Stimulated activated CD4-positive, alpha-beta T cell treated with anti-CD3 and anti-CD28 coated beads, Interleukin-2, amount 100 ng/mL, for 24 hours (primary cell): ENCODE measurements at regions not wholly inside any gene's neighbourhood (a gene's known extent, or its start where the extent isn't known, plus 50 kb on each side); places are given as distances from the start of the nearest gene placed in this dataset.

Experiments
- DNase-seq, 2 donors: peaks; one replicate each; pipeline ENCODE4 v3.0.0-alpha.2; 2020

DNA sequence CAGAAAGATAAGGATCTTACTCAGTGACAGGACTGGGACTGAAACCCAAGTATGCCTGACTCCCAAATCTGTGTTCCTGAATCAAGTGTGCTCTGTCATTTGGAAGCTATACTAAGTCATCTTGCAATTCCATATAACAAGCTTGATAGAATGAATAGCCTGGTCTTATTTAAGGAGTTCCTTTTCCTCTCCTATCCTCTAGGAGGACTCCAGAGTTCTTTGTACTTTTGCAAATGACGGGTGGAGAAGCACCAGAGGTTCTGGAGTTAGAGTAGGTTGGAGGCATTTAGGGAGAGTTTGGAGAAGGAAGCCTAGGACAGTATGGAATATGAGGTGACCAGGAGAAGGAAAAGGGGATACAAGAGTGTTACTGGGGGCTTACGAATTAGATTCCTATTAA, 92.9 kb upstream of the RCN1 start:
- DNase-seq, result no peak

DNA sequence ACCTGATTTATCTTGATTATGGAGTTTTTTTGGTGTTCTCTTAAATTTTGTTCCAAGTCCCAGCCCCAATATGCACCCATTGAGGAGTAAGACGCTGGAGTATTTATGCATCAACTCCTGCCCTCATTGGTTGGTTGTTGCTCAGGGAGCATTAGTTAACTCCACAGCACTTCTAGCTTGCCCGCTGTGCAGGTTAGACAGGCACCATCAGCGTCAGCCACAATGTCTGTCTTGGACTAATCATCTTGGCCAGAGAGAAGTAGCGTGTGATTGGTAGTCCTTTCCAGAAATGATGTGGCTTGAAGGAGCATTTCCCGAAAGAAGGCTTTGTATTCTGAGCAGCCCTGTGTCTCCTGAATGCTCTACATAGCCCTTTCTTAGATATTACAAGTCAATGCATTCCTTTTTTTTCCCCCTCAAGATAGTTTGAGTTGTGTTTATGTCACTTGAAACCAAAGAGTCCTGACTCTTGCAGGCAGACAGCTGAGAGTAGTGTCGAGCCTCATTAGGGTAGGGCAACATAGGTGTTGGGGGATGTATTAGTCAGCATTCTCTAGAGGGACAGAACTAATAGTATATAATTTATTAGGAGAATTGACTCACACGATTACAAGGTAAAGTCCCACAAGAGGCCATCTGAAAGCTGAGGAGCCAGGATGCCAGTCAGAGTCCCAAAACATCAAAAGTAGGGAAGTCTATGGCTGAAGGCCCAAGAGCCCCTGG, 94.6 kb upstream of the RCN1 start:
- no peak for DNase-seq

DNA sequence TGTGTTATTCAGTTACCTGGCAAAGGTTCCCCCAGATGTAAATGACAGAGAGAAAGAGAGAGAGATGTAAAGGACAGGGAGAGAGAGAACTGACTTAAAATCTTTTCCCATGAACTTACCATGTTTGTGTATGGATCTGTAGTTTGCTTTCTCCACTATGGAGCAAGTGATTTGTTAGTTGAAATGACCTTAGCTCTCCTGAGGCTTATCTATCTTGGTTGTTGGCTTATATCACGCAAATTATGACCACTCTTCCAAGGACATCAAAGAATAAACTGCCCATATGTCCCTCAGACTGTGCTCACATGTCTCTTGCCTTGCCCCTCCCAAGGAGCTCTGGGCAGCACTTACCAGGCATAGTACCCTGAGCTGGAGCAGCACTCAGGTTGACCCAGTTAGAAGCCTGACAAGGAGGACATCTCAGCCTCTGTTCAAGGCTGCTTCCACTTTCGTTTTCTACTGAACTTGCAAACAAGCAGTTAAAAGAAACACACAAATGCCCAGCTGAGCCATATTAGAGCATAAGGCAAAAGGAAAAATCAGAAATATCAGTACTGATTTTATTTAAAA, 95.3 kb upstream of the RCN1 start:
- no peak for DNase-seq

DNA sequence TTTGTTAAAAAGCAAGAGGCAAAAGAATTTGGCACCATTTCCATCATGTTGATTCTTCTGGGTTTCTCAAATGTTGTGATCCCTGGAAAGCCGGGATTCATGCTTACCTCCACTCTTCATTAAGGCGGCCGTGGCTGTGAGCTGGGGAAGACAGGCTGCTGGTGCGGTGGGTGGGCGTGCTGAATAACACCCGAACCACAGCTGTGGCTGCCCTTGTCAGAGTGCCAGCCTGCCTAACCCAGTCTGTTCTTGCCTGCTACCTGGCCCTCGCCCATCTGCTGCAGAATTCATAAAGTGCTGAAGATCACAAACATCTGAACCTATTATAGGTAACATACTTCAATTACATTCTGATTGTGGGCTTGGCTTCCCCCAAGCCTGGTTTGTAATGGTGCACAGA, 95.8 kb upstream of the RCN1 start:
- no peak for DNase-seq

DNA sequence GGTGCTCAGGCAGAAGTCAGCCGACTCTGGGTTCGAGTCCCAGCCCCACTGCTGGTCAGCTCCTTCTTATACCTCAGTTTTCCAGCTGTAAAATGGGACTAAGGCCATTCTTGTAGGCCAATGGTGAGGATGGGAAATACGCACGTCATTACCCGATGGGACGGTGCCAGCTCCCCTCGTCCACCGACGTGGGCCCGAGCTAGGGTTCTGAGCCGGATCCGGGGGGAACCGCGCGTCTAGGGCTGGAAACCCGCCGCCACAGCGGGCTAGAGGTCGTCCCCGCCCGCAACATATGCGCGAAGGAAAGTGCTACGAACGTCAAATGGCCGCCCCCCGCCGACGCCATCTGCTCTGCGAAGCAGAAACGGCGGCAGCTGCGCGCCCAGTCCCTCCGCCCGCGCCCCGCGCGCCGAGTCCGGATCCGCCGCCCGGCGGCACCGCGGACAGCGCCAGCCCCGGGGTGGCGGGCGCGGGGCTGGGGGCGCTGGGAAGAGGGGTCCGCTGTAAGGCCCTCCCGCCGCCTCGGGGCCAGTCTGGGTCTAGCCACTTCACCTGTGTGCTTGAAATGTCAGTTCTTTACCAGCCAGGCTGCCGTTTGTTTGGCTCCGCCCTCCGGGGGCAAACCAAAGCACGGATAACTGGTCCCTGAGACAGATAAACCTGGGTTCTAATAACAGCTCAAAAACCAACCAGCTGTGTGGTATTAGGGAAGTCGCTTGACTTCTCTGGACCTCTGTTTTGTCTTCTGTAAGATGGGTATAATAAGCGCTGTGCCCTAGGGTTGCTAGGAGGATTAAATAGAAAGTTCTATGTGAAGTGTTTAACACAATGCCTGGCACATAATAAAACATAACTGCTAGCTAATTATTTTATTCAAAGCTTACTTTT, 103.5 kb upstream of the RCN1 start:
- DNase-seq, result peak in 1 of 2 donors; percentile 3

DNA sequence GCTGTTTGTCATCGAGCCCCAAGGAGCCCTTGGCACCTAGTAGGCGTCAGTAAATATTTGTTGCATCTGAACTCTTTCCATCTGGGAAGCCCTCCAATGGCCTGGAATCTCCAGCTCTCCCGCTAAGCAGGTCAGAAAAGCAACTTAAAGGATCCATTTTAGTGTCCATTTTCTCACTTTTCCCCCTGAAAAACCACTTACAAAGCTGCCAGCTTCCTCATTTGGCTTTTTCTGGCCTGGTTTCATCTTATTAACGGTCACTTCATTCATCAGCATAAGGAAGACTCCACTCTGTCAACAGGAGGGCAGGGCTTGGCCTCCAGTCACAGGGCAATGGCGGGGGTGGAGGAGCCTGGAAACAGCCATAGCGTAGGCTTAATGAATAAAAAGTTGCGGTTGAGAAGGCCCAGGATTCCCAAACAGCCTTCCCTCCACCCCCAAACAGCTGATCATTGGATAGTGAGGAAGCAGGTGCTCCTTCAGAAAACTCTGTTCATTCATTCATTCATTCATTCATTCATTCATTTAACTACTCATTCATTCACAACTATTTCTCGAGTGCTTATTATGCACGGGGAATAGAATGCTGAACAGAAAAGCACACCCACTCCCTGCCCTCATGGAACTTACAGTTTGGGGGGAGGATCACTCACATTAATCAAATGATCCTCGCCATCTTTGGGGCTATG, 104.5 kb upstream of the RCN1 start:
- no peak for DNase-seq

DNA sequence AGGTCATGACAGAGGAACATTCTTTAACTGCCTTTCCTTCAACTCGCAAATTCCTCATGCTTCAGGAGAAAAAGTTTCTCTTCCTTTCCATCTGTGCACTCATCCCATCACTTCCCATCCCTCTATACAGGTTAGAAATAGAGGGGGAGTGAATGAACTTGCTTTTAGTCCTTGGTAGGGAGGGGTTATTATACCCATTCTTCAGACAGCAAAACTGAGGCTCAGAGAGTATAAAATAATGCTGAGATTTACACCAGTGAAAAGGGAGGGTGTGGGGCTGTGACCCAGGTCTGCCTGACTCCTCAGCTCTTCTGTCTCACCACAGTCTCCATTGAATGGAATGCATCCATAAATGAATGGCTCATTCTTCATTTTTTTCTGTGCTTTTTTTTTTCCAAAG, 109.4 kb upstream of the RCN1 start:
- DNase-seq, result no peak

DNA sequence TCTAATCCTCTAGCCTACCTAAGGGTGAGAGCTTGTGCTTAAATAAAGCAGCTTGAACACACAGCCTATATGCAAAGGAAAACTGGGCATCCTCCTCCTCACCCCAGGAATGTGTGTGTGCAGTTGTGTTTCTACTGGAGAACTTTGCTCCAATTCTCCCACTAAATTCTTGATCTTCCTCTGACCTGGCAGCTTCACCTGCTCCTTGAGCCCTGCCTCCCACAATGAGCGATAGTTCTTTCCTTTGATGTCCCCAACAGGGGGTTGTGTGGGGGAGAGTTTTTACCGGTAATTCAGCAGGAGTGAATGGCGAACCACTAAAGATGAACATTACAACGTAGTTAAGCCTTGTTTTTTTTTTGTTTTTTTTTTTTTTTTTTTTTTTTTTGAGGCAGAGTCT, 113.5 kb upstream of the RCN1 start:
- DNase-seq, result no peak

DNA sequence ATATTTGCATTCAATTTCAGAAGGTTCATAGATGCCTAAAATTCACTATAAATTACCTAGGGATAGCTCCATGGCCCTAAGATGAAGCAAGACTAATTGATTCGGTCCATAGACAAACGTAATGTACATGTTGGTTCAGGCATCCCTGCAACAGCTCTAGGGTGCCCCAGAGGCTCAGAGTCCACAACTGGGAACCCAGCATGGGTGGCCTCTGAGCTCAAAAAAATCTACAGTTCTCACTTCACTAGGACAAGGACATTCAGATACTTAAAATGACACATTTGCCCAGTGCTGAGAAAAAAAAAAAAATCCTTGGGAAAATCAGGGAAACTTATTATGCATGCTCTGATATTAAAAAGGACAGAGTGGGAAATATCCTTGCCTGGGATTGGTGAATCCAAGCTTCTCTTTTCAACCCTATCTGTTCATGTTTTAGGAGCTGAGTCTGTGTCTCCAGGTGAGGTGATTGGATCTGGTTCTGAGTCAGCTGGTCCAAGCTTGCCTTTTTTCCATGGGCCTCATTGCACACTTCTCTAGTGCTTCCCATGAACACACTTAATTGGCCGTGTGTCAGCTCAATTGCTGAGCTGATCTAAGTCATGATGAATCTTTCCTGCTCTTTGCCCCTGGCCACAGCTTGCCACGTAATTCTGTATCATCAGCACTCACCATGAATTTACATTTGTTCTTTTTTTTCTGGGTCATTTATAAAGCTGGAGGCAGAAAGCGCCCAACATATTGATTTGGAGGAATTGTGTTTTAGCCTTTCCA, 116.3 kb upstream of the RCN1 start:
- DNase-seq, result no peak

DNA sequence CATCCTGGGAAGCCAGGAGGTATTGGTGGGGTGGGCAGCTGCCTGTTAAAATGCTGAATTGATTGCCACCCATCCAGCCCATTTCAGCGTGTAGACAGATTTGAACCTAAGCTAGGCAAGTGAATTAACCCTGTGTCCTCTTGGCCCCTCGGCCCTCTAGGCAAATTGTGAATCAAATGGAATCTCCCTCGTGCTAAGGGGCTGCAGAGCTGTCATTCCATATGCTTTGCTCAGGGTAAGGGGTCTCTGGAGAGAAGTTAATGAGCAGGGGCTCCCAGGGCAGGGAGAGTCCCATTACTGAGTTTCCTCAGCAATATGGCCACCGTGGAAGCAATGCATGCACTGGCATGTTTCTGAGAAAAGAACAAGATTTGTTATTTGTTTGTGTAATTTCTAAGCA, 117.7 kb upstream of the RCN1 start:
- DNase-seq, result no peak

DNA sequence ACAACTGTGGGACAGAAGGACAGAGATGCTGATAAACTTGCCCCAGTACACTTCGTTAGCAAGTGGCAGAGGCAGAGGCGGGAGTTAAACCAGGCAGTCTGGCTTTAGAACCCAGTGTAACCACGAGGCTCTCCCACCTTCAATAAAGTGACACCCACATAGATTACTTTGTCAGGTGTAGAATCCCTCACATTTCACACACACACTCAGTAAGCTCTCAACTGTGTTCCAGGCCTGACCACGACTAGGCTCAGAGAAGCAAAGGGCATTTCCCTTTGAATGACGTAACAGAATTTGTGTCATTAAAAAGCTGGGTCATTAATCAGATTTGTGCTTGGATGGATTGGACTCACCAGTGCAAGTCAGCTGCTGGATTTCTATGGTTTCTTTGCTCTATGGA, 118.3 kb upstream of the RCN1 start:
- DNase-seq, result no peak

DNA sequence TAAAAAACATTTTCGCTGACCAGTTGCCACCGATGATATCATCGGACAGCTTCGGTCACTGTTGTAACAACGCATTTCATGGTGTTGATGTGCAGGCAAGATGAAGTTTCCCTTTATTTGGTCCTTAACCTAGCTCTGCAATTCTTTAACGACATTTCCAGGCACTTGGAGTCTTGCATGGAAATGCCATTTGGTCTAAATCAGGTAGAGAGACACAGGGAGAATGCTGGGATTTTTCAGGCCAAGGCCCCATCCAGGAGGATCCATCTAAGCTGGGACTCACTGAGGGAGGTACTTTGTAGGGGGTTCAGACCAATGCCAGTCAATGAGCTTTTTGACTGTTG, 121.5 kb upstream of the RCN1 start:
- no peak for DNase-seq

DNA sequence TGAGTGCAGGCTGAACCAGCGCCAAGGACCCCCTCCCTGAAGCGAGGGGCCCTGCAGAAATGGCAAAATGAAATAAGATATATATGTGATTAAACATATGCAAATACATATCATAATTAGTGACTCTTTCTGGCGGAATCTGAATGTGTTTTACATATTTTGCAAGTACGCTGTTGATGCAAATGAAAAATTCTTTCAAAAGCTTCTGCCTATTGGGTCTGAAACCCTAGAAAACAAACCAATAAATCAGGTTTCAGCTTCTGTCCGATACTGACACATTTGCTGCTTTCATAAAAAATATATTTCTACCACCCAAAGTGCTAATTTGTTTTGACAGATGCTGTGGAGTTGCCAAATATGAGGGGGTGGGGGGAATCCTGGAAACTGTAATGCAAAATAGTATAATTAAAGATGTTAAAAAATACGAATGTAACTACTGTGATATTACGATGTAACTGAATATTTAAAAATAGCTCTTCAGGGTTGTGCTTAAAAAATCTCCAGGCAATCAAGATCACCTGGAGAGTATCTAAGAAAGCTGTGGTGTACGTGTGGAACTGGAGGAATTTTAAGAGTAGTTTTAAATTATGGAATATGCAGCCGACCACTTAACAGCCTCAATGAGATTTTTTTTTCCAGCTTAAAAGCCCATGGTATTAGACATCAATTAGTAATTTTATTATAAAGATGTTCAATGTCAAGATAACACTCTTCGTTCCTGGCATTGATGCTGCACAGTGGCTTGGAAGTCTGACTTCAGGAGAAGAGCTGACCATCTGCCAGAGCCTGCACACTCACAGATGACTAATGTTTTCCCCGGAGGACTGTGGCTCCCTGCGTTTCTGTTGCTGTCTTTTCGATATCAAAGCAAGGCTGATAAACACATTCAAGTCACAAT, 122.2 kb upstream of the RCN1 start:
- no peak for DNase-seq

DNA sequence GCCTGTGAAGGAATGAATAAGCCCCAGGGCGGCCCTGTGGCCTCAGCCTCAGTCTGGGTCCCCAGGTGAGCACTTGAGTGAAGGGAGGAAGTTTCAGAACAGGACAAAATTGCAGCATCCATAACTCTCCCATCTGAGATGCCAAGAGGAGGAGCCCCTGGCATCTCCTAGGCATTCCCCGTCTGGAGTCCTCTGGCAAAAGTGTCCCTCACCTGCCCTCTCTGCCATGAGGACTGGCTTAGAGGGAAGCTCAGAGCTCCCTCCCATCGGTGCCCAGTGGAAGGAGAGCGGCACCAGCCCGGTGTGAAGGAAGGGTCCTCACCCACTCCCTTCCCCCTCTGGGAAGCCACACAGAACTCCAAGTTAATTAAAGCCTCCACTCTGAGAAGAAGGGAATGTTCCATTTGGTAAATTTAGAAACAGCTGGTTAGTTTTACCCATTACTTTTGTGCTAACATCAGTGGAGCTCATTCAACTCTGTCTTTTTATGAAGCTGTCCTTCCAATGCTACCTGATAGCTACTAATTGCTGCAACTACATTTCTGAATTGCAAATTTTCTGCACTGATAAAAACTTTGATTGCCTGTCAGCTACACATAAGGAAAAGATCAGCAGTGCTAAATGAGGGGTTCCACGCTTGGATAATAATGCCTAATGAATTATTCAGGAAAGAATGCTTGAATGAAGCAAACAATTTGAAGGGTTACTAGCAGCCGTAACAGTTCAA, 123.3 kb upstream of the RCN1 start:
- DNase-seq, result no peak

DNA sequence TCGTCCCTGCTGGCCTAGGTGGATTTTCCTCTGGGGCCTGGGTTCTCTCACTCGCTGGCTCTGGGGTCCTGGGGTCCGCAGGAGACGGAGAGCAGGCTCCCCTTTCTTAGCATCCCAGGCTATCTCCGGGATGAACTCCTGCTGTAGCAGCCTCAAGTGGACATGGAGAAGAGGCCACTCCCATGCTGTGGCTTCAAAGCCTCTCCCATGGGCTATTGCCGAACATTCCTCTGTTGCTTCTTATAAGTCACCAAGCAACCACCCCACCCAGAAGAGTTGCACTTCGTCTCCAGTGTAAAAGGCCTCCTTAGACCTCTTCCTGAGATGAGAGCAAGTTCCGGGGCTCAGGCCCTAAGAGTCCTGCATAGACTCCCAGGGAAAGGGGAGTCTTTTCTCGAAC, 124.0 kb upstream of the RCN1 start:
- no peak for DNase-seq

DNA sequence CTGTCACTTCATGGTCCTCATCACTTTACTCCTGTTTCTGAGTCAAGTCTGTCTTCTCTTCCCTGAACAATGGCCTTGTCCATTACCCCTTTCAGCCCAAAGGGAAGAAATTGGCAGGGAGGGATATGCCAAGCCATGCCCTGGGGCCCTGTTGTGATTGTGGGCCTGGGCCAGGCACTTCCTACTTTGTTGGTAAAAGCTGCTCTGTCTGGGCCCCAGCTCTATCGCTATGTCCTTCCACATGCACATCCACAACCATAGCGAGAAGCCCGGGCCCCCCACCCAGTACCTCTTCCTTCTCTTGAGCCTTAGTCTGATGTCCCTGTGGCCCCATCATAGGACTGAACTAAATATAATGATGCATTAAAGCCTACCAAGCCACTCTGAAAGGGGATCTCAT, 126.7 kb upstream of the RCN1 start:
- DNase-seq, result no peak

DNA sequence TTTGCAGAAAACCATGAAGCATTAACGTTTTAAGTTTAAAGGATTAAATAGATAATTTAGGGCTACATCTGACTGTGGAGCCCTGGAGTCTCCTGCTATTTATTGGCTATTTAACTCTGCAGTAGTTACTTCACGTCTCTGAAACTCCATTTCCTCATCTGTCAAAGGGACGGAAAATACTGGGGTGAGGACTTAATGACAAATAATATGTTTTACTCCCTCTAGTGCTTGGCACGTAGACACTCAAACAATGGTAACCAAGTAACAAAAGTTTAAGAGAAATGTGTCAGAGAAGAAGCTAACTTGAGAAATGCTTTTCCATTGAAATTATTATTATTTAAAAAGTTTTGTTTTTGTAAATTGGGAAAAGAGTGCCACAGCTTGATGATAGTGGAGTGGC, 130.7 kb upstream of the RCN1 start:
- no peak for DNase-seq

DNA sequence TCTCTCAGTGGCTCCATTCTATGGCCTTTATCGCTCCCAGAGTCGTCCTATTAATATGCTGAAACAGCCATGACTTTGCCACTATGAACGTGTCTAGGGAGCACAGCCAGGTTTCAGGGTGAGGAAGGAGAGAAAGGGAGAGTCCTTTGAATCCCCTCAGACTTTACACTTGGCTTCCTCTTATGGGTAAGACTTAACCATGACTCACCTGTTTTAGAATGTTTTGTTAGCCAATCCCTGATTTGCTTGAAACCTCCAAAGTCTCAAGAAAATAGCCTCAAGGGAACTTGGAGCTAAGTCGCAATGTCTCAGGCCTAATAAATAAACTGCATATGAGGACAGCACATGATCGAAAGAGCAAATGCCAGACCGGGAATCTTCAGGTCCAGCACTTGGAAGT, 131.2 kb upstream of the RCN1 start:
- DNase-seq, result no peak

DNA sequence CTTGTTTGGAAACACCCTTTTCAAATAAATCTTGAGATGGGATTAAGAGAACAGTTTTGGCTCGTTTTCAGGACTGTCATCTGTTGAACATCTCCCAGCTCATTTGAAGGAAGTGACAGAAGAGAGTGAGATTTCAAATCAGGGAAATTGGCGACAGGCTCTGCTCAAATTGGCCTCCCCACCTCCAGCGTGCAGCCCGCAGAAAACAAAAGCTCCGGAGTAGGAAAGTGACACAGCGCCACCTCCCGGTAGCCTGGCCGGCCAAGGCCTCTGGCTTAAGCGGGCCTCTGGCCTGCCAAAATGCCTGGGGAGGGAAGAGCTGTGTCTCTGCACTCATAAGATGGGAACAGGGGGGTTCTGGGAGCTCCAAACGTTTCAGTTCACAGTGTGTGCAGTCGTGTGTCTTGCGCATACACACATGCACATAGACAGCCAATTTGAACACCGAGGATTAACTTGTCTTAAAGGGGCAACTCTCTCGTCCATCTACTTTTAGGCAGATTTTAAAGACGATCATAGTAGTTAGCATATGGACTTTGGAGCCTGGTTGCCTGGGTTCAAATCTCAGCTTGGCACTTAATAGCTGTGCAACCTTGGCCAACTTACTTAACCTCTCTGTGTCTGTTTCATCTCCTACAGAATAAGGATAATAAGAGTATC, 132.7 kb upstream of the RCN1 start:
- DNase-seq, result peak; percentile 69 to 77

DNA sequence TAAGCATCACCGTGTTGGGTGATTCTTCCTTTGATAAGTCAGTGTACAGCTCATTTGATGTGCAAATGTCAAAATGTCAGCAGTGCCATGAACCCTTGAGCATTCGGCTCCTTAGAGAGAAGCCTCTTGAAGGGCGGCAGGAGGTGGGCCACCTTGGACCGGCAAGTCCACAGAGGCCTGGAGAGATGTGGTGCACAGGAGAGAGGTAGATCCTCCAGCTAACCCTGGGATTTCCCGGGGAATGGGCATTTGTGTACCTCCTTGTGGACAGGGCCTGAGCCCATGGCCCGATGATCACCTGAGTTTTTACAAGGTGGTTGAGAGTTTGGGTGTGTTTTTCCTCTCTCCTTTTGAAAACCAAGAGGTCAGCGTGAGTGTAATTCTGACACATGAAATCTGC, 133.2 kb upstream of the RCN1 start:
- no peak for DNase-seq

DNA sequence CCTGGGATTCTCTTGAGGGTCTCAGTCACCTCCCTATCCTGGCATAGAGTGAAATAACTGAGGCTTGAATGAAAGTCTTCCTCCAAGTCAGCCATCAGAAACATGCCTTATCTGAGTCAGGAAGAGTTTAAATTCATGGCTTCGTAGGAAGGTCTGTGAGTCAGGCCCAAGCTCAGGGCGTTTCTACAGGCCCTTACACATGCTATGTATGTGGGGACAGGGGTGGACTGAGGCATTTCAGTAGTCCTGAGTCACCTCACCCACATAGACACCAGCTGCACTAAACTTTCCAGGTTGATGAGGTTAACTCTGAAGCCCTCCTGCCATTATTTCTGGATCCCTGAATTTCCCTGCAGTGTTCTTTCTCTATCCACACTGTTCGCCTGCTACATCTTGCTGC, 134.6 kb upstream of the RCN1 start:
- no peak for DNase-seq
